ENCODE measurements at regions not wholly inside any gene's neighbourhood (a gene's known extent, or its start where the extent isn't known, plus 50 kb on each side); places are given as distances from the start of the nearest gene placed in this dataset.

- TF ChIP-seq, protein P1, sequence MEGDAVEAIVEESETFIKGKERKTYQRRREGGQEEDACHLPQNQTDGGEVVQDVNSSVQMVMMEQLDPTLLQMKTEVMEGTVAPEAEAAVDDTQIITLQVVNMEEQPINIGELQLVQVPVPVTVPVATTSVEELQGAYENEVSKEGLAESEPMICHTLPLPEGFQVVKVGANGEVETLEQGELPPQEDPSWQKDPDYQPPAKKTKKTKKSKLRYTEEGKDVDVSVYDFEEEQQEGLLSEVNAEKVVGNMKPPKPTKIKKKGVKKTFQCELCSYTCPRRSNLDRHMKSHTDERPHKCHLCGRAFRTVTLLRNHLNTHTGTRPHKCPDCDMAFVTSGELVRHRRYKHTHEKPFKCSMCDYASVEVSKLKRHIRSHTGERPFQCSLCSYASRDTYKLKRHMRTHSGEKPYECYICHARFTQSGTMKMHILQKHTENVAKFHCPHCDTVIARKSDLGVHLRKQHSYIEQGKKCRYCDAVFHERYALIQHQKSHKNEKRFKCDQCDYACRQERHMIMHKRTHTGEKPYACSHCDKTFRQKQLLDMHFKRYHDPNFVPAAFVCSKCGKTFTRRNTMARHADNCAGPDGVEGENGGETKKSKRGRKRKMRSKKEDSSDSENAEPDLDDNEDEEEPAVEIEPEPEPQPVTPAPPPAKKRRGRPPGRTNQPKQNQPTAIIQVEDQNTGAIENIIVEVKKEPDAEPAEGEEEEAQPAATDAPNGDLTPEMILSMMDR (IDR thresholded peaks at IDR 0.05): no peak
- no peak for TF ChIP-seq POLR2AphosphoS5 (IDR thresholded peaks at IDR 0.05; ENCODE audit: low read depth, low read length)
- TF ChIP-seq, protein P2, sequence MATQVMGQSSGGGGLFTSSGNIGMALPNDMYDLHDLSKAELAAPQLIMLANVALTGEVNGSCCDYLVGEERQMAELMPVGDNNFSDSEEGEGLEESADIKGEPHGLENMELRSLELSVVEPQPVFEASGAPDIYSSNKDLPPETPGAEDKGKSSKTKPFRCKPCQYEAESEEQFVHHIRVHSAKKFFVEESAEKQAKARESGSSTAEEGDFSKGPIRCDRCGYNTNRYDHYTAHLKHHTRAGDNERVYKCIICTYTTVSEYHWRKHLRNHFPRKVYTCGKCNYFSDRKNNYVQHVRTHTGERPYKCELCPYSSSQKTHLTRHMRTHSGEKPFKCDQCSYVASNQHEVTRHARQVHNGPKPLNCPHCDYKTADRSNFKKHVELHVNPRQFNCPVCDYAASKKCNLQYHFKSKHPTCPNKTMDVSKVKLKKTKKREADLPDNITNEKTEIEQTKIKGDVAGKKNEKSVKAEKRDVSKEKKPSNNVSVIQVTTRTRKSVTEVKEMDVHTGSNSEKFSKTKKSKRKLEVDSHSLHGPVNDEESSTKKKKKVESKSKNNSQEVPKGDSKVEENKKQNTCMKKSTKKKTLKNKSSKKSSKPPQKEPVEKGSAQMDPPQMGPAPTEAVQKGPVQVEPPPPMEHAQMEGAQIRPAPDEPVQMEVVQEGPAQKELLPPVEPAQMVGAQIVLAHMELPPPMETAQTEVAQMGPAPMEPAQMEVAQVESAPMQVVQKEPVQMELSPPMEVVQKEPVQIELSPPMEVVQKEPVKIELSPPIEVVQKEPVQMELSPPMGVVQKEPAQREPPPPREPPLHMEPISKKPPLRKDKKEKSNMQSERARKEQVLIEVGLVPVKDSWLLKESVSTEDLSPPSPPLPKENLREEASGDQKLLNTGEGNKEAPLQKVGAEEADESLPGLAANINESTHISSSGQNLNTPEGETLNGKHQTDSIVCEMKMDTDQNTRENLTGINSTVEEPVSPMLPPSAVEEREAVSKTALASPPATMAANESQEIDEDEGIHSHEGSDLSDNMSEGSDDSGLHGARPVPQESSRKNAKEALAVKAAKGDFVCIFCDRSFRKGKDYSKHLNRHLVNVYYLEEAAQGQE (IDR thresholded peaks at IDR 0.05; ENCODE audit: insufficient read depth in 1 of 2, low read depth in 2 of 2, low read length in 1 of 2): no peak
Measured at GRCh38 chr17:71337938-71338337, 782.9 kb upstream of the SOX9 start.

All from Panc1 (cell line).